ENCODE measurements at regions not wholly inside any gene's neighbourhood (a gene's known extent, or its start where the extent isn't known, plus 50 kb on each side); places are given as distances from the start of the nearest gene placed in this dataset.

DNA sequence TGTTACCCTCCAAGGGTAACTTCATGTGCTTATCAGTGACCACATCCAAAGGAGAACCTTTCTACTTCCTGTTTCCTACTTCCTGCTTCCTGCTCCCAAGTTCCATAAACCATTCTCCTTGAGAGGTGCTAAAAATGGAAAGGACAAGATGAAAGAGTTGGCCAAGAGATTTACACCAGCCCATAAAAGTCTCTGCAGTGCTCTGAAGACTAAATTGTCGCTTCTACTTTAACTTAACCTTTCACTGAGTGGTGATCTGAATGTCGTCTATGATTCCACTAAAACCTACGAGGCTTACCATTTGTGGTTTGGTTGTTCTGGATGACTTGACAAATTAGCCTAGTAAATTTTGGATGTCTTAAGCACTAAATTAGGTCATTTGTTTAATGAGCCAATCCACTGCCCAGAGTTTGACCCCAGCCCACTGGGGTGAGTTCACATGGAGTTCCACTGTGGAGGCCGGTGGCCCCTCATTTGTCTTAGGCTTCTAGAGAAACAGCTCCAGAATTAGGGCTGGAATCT, 333.1 kb downstream of the FOXL1 start:
- no peak for DNase-seq (ENCODE audit: low read depth in 2 of 2)

- no peak for DNase-seq (ENCODE audit: low read depth in 2 of 2)
These were observed 335.5 kb downstream of the FOXL1 start for GRCh38 chr16:86913886-86914285.

DNA sequence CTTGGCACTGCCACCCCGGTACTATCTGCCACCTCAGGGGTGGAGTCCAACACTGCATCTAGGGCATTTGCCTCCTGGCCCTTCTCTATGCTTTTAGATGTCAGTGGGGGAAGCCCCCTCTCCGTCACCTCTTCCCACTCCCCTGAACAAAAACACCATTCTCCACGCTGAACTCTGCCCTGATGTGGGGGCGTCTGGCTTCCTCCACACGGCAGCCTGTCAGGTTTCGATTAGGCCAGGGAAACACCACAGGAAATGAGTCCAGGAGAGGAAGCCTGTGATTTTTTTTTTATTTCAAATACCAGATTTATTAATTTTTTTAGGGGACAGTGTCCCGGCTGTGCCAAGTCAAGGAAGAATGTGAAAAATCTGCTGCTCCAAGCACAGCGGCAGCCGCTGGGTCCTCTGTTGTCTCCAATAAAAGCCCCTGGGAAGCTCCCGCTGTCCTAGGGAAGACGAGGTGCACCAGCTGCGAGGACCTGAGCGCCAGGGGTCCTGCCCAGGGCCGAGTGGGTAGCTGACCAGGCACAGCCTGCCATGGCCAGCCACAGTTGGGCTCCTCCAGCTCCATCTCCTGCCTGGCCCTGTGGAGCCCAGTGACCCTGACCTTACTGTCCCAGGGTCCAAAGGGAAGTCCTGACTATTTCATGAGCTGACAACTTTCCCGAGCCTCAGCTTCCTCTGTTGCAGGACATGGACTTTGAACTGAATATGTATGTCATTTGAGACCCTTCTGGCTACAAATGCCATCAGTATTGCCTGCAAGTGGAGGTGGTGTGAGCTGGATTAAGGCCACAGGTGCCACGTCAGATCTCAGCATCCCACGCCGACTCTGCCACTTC, 336.7 kb downstream of the FOXL1 start:
- DNase-seq (ENCODE audit: low read depth in 2 of 2) = no peak

GRCh38 chr16:86917471-86918365, 339.4 kb downstream of the FOXL1 start:
- no peak for DNase-seq (ENCODE audit: low read depth in 2 of 2)

DNA sequence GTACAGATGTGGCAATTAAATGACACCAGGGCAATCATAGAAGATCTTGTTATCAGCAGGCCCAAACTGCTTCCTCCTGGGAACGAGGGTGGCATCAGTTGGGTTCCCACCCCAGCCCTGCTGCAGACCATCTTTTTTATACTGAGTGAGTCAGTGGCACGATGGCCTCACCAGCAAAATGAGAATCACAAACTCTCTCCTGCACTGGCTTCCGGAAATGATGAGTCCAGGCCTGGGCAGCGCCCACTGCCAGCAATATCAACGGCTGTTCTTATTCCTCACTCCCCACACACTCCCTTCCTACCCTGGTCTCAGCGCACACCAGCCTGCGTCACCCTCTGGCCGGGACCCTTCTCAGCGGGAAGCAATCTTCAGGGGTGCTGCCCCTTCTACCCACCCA, 340.3 kb downstream of the FOXL1 start:
- DNase-seq (ENCODE audit: low read depth in 2 of 2) = no peak

DNA sequence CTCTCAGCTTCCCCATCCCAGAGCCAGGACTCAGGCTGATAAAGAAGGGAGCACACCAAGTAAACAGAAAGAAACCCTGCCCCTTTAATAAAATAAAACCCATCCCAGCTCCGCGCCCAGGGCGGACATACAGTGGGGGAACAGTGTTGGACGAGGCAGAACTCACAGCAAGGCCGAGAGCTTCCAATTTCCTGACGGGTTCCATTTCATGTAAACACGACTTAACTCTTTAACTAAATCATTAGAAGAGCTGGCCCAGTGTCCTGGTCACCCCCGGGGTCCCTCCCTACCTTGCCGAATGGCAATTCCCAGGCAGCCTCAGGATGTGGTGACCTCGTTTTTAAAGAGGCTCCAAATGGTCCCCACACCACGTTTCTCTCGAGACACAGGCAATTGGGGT, 340.7 kb downstream of the FOXL1 start:
- DNase-seq (ENCODE audit: low read depth in 2 of 2) = no peak

- DNase-seq (ENCODE audit: low read depth in 2 of 2) = no peak
These were observed 341.4 kb downstream of the FOXL1 start for GRCh38 chr16:86919578-86920305.

- no peak for DNase-seq (ENCODE audit: low read depth in 2 of 2)
These were observed 342.9 kb downstream of the FOXL1 start for GRCh38 chr16:86921289-86921688.

DNA sequence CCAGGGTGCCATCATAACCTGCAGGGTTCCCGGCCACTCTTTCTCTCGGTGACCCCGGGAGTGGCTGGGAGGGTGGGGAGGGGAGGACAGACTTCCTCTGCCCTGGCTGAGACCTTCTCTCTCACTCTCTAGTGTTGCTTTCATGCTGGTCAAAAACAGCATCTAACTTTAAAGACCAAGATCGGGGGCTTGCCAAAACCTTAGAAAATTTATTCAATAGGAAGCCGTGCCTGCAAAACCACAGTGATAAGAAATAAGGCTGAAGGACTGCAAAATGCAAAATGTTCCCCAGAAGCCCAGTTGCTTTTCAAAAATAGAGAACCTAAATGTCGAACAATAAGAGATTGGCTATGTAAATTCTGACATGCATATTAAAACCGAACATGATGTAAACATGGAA, 344.0 kb downstream of the FOXL1 start:
- DNase-seq (ENCODE audit: low read depth in 2 of 2) = no peak

- no peak for DNase-seq (ENCODE audit: low read depth in 2 of 2)
These were observed 345.3 kb downstream of the FOXL1 start for GRCh38 chr16:86923656-86924055.

GRCh38 chr16:86924537-86924936, 346.2 kb downstream of the FOXL1 start:
- no peak for DNase-seq (ENCODE audit: low read depth in 2 of 2)

- no peak for DNase-seq (ENCODE audit: low read depth in 2 of 2)
These were observed 346.9 kb downstream of the FOXL1 start for GRCh38 chr16:86925067-86925791.

- DNase-seq (ENCODE audit: low read depth in 2 of 2) = no peak
These were observed 348.1 kb downstream of the FOXL1 start for GRCh38 chr16:86926181-86927094.

GRCh38 chr16:86927699-86928098, 349.4 kb downstream of the FOXL1 start:
- no peak for DNase-seq (ENCODE audit: low read depth in 2 of 2)

DNA sequence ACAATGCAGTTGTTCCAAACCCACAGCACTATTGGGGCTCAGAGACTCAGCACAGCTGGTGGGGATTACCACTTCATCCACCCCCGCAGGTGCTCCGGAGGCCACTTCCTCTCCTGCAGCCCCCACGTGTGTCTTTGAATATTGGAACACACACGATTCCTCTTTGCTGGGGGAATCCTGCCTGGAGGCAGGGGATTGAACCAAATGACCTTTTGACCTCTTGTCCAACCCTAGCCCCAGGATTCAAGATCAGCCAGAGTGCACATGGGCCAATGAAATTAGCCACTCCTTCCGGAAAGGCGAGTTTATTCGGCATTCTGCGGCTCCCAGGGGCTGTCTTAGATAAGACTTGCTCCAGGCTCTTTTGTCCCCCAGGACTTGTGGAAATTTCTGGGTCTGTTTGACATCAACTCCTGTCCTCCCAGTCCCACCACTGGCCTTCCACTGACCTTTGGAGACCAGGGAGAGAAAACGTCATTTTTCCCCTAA, 350.2 kb downstream of the FOXL1 start:
- DNase-seq (ENCODE audit: low read depth in 2 of 2) = no peak

DNA sequence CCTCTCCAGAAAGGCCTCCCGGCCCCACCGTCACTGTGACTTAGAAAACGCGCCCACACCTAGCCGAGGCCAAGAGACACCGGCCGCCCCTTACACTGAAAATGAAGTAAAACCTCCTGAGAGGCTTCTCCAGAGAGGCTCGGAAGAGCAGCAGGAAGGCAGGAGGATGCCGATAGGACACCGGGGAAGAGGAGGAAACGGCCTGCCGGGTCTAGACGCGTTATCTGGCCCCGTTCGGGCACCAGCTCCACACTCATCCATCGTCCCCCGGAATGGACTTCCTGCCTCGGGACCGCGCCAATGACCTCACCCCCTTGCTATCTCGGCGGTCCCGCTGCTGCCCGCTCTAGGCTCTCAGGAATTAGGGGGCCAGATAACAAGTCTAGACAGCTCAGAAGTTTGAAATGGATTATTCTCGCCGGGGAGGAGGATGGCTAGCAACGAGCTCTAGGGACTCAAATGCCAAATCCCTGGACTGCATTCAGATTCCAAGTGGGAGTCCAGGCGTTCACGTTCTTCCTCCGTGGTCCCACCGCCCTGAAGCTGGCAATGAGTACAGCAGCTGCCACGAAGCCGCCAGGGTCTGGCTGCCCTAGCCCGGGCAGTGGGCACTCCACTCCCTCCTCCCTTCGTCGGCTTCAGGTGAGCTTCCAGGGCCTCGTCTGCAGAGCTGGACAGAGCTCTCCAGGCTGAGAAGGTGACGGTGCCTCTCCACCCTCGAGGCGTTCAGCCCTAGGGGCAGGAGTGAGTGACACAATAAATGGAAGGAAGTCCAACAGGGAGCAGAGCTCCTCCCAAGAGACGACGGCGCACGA, 350.9 kb downstream of the FOXL1 start:
- no peak for DNase-seq (ENCODE audit: low read depth in 2 of 2)

DNA sequence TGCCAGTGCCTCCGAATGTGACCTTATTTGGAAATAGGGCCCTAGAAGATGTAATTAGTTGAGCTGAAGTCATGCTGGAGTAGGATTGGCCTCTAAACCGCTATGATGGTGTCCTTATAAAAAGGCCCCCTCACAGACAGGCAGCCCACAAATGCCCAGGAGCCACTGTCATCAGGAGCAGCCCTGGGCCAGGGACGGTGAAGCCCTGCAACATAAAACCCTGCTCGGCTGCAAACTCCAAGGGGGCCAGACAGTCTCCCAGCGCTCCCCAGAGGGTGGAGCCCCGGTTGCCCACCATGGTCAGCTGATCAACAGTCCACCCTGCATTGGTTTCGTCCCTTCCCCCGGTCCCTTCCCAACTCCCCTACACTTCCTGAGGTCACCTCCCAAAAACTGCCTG, 351.7 kb downstream of the FOXL1 start:
- no peak for DNase-seq (ENCODE audit: low read depth in 2 of 2)

GRCh38 chr16:86930663-86931373, 352.5 kb downstream of the FOXL1 start:
- no peak for DNase-seq (ENCODE audit: low read depth in 2 of 2)
